Keratinocyte (primary cell): ENCODE measurements at regions not wholly inside any gene's neighbourhood (a gene's known extent, or its start where the extent isn't known, plus 50 kb on each side); places are given as distances from the start of the nearest gene placed in this dataset.

ENCODE experiments used
- DNase-seq: peaks from one replicate; pipeline ENCODE4 v3.0.0-alpha.2; 2011; ENCODE audit warnings: low read depth, missing footprints, low spot score
- FAIRE-seq: peaks from 2 replicates; lab custom pipeline; 2011; peaks lifted over from hg19 to GRCh38; lab: Jason Lieb, UNC
- H2AFZ ChIP-seq: 2 replicates; pipeline ENCODE4 v1.6.0; 2012; ENCODE audit warnings: low read length, control low read depth, inconsistent platforms; ENCODE audit not compliant: control insufficient read depth
- H3K27ac ChIP-seq: 2 replicates; pipeline ENCODE4 v1.5.1; 2011; ENCODE audit warnings: low read length; ENCODE audit not compliant: control insufficient read depth, insufficient read depth
- H3K27me3 ChIP-seq: 3 replicates; pipeline ENCODE4 v1.6.0; 2011; ENCODE audit warnings: low read length; ENCODE audit not compliant: control insufficient read depth, insufficient read depth; ENCODE audit errors: extremely low read depth
- H3K36me3 ChIP-seq, 2 experiments: 2 replicates in 1 of 2; 3 replicates in 1 of 2; pipeline ENCODE4 v1.5.1; 2011; ENCODE audit warnings: low read length in 2 of 2, mild to moderate bottlenecking in 1 of 2; ENCODE audit not compliant: control insufficient read depth in 2 of 2, insufficient read depth in 2 of 2; ENCODE audit errors: extremely low read depth in 1 of 2
- H3K4me1 ChIP-seq: 3 replicates; pipeline ENCODE4 v1.5.1; 2011; ENCODE audit warnings: low read length; ENCODE audit not compliant: control insufficient read depth, insufficient read depth; ENCODE audit errors: extremely low read depth
- H3K4me2 ChIP-seq: 3 replicates; pipeline ENCODE4 v1.6.0; 2011; ENCODE audit warnings: low read depth, low read length; ENCODE audit not compliant: control insufficient read depth, insufficient read depth; ENCODE audit errors: extremely low read depth
- H3K4me3 ChIP-seq, 3 experiments: fragments of 200-600 bp in 1 of 3; sonication (generic) in 1 of 3; 2 replicates in 2 of 3; 3 replicates in 1 of 3; pipeline ENCODE4 v1.5.1; 2011 to 2016; ENCODE audit warnings: low read length in 3 of 3, mild to moderate bottlenecking in 3 of 3, control low read depth in 2 of 3, inconsistent platforms in 1 of 3, low read depth in 1 of 3, mixed read lengths in 1 of 3, mixed run types in 1 of 3, moderate library complexity in 1 of 3; ENCODE audit not compliant: control insufficient read depth in 2 of 3, insufficient read depth in 2 of 3; ENCODE audit errors: extremely low read depth in 1 of 3
- H3K79me2 ChIP-seq: 2 replicates; pipeline ENCODE4 v1.6.0; 2012; ENCODE audit warnings: low read length; ENCODE audit not compliant: control insufficient read depth, insufficient read depth
- H3K9ac ChIP-seq: 3 replicates; pipeline ENCODE4 v1.6.0; 2011; ENCODE audit warnings: low read length; ENCODE audit not compliant: control insufficient read depth, insufficient read depth; ENCODE audit errors: extremely low read depth
- H3K9me1 ChIP-seq: 3 replicates; pipeline ENCODE4 v1.6.0; 2011; ENCODE audit warnings: low read length; ENCODE audit not compliant: control insufficient read depth, insufficient read depth; ENCODE audit errors: extremely low read depth
- H3K9me3 ChIP-seq: 2 replicates; pipeline ENCODE4 v1.5.1; 2012; ENCODE audit warnings: low read depth, low read length; ENCODE audit not compliant: control insufficient read depth
- H4K20me1 ChIP-seq: 3 replicates; pipeline ENCODE4 v1.6.0; 2011; ENCODE audit warnings: low read length; ENCODE audit not compliant: control insufficient read depth, insufficient read depth; ENCODE audit errors: extremely low read depth
- CTCF ChIP-seq, 3 experiments: IDR thresholded peaks in 1 of 3; conservative IDR thresholded peaks in 1 of 3; optimal IDR thresholded peaks in 1 of 3; 2 replicates in 2 of 3; 3 replicates in 1 of 3; pipeline versions ENCODE3 to v1.5.1; 2011; ENCODE audit warnings: low read length in 3 of 3, mild to moderate bottlenecking in 3 of 3, moderate library complexity in 2 of 3, control low read depth in 1 of 3, inconsistent platforms in 1 of 3; ENCODE audit not compliant: insufficient read depth in 2 of 3; ENCODE audit errors: extremely low read depth in 1 of 3
- EZH2 ChIP-seq: IDR thresholded peaks from one replicate; pipeline ENCODE4 v1.6.1; 2012; ENCODE audit warnings: inconsistent platforms, mild to moderate bottlenecking, low read length, moderate library complexity
- dilution Hi-C: fragments of 300-500 bp; cut with MboI; formaldehyde crosslinking; loops from one replicate; pipeline ENCODE4 v1.7.0; 2020; ENCODE audit warnings: low sequenced_read_pairs; ENCODE audit not compliant: extremely low pct_ligation_motif_present

GRCh38 chr3:118811236-118811732 is 223.4 kb downstream of the IGSF11 start:
- no peak for TF ChIP-seq CTCF (optimal IDR thresholded peaks at IDR 0.05 in 1 of 3, IDR thresholded peaks at IDR 0.05 in 1 of 3, conservative IDR thresholded peaks at IDR 0.05 in 1 of 3; ENCODE audit: extremely low read depth in 1 of 3, insufficient read depth in 2 of 3, low read length in 3 of 3)
- TF ChIP-seq EZH2 = no peak
- no peak overlapping the region for H3K4me3 ChIP-seq
- DNase-seq (no peak), FAIRE-seq (no peak)
- no peak overlapping the region for H3K9ac ChIP-seq
- no peaks in the 10 kb centered on the region for H3K36me3 ChIP-seq
- no peaks in the 10 kb centered on the region for H3K9me3 ChIP-seq
- no peaks in the 10 kb centered on the region for H3K4me1 ChIP-seq
- H3K4me2 ChIP-seq = no peak overlapping the region
- H3K9me1 ChIP-seq = no peaks in the 10 kb centered on the region
- no peaks in the 10 kb centered on the region for H3K27me3 ChIP-seq
- H3K27ac ChIP-seq = no peak overlapping the region
- H4K20me1 ChIP-seq = no peaks in the 10 kb centered on the region
- H3K79me2 ChIP-seq = no peaks in the 10 kb centered on the region
- H2AFZ ChIP-seq = no peak overlapping the region
- dilution Hi-C loops = no loop called here

DNA sequence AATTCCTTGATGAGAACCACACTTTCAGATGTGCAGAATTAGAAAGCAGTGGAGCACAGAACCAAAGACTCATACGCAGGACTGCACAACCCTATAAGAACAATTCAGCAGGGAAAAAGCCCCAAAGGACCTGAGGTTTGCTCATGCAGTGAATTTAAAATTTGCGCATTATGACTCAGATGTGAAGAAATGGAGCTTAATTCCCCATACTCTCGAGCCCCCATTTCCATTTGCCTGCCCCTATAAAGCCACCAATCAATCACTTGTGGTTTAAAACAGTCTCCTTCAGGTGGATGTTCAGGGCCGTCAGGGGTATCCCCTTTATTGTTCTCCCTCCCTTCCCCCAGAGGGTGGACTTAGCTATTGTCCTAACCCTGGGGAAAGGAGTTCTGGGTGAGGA is 221.2 kb downstream of the IGSF11 start:
- TF ChIP-seq CTCF (optimal IDR thresholded peaks at IDR 0.05 in 1 of 3, IDR thresholded peaks at IDR 0.05 in 1 of 3, conservative IDR thresholded peaks at IDR 0.05 in 1 of 3; ENCODE audit: extremely low read depth in 1 of 3, insufficient read depth in 2 of 3, low read length in 3 of 3) (no peak), EZH2 (no peak)
- no peaks in the 10 kb centered on the region for H3K27me3 ChIP-seq
- H4K20me1 ChIP-seq = no peaks in the 10 kb centered on the region
- no peak for FAIRE-seq
- H3K9me1 ChIP-seq = no peaks in the 10 kb centered on the region
- H3K4me1 ChIP-seq = no peaks in the 10 kb centered on the region
- DNase-seq = no peak
- H3K36me3 ChIP-seq = no peaks in the 10 kb centered on the region
- H3K27ac ChIP-seq = no peak overlapping the region
- no peak overlapping the region for H3K4me2 ChIP-seq
- H2AFZ ChIP-seq = no peak overlapping the region
- H3K9me3 ChIP-seq = no peaks in the 10 kb centered on the region
- dilution Hi-C loops = no loop called here
- no peak overlapping the region for H3K9ac ChIP-seq
- H3K4me3 ChIP-seq = no peak overlapping the region
- H3K79me2 ChIP-seq = no peaks in the 10 kb centered on the region
